ENCODE measurements at regions not wholly inside any gene's neighbourhood (a gene's known extent, or its start where the extent isn't known, plus 50 kb on each side); places are given as distances from the start of the nearest gene placed in this dataset.

- no peak for DNase-seq
Observed at GRCh38 chr9:96156171-96156974, 145.6 kb downstream of the HSD17B3 start.

GRCh38 chr9:96154081-96154480, 147.9 kb downstream of the HSD17B3 start:
- no peak for DNase-seq

- DNase-seq, result no peak
Observed at GRCh38 chr9:96152550-96152949, 149.4 kb downstream of the HSD17B3 start.

- peak; percentile 62 to 72 for DNase-seq
Observed at GRCh38 chr9:96150324-96151227, 151.4 kb downstream of the HSD17B3 start.

GRCh38 chr9:96149533-96150280, 152.3 kb downstream of the HSD17B3 start:
- DNase-seq, result no peak

GRCh38 chr9:96148634-96149532, 153.1 kb downstream of the HSD17B3 start:
- DNase-seq, result no peak

- peak in 1 of 2 experiments; percentile 14 for DNase-seq
Observed at GRCh38 chr9:96147029-96147428, 154.9 kb downstream of the HSD17B3 start.

- DNase-seq, result no peak
Observed at GRCh38 chr9:96141666-96142065, 160.3 kb downstream of the HSD17B3 start.

GRCh38 chr9:96141128-96141474, 160.9 kb downstream of the HSD17B3 start:
- DNase-seq, result no peak

GRCh38 chr9:96140296-96141127, 161.5 kb downstream of the HSD17B3 start:
- no peak for DNase-seq

- no peak for DNase-seq
Observed at GRCh38 chr9:96139592-96140295, 162.2 kb downstream of the HSD17B3 start.

GRCh38 chr9:96138616-96139015, 163.4 kb downstream of the HSD17B3 start:
- no peak for DNase-seq

- no peak for DNase-seq
Observed at GRCh38 chr9:96137671-96138429, 164.1 kb downstream of the HSD17B3 start.

- DNase-seq, result no peak
Observed at GRCh38 chr9:96136992-96137670, 164.8 kb downstream of the HSD17B3 start.

GRCh38 chr9:96135753-96136290, 166.2 kb downstream of the HSD17B3 start:
- DNase-seq, result no peak

- DNase-seq, result no peak
Observed at GRCh38 chr9:96135076-96135752, 166.8 kb downstream of the HSD17B3 start.

- no peak for DNase-seq
Observed at GRCh38 chr9:96133321-96134021, 168.5 kb downstream of the HSD17B3 start.

- DNase-seq, result no peak
Observed at GRCh38 chr9:96131825-96132224, 170.2 kb downstream of the HSD17B3 start.

Data from activated CD4-positive, alpha-beta T cell treated with anti-CD3 and anti-CD28 coated beads, Interleukin-2, amount 50 U/mL, for 48 hours (primary cell).